GM13976 (cell line): ENCODE measurements at regions not wholly inside any gene's neighbourhood (a gene's known extent, or its start where the extent isn't known, plus 50 kb on each side); places are given as distances from the start of the nearest gene placed in this dataset.

ENCODE experiments used
- DNase-seq: peaks from one replicate; pipeline ENCODE4 v3.0.0; 2012; ENCODE audit warnings: low spot score
- CTCF ChIP-seq: IDR thresholded peaks from 2 replicates; pipeline ENCODE4 v1.5.1; 2012; ENCODE audit warnings: borderline replicate concordance, mild to moderate bottlenecking; ENCODE audit not compliant: insufficient read depth; ENCODE audit errors: extremely low read depth, missing control alignments, control extremely low read depth
- in situ Hi-C: fragments of 300-500 bp; cut with MboI; formaldehyde crosslinking; loops from one replicate; pipeline ENCODE4 v1.12.0; 2022; ENCODE audit warnings: low sequenced_read_pairs, mixed read lengths, inconsistent platforms; ENCODE audit not compliant: unreplicated experiment

- no peak for TF ChIP-seq CTCF
- in situ Hi-C loops = no loop called here
- no peak for DNase-seq
These were observed 433.7 kb upstream of the MYT1L start for GRCh38 chr2:2764739-2765138.

- no peak for TF ChIP-seq CTCF
- DNase-seq = no peak
- in situ Hi-C loops = no loop called here
These were observed 432.9 kb upstream of the MYT1L start for GRCh38 chr2:2764001-2764355.

GRCh38 chr2:2763351-2764000, 432.4 kb upstream of the MYT1L start:
- no peak for DNase-seq
- in situ Hi-C loops = no loop called here
- no peak for TF ChIP-seq CTCF

- DNase-seq = no peak
- in situ Hi-C loops = no loop called here
These were observed 431.8 kb upstream of the MYT1L start for GRCh38 chr2:2762913-2763312.

GRCh38 chr2:2762166-2762908, 431.3 kb upstream of the MYT1L start:
- TF ChIP-seq CTCF = no peak
- in situ Hi-C loops = no loop called here

More at GRCh38 chr2:2762913-2763312, 431.8 kb upstream of the MYT1L start:
- no peak for TF ChIP-seq CTCF

GRCh38 chr2:2758793-2759367, 427.8 kb upstream of the MYT1L start:
- no peak for TF ChIP-seq CTCF
- in situ Hi-C loops = no loop called here

More at GRCh38 chr2:2762166-2762908, 431.3 kb upstream of the MYT1L start:
- DNase-seq = no peak

More at GRCh38 chr2:2758793-2759367, 427.8 kb upstream of the MYT1L start:
- DNase-seq = no peak
